Neural cell (in vitro differentiated cells): ENCODE measurements at regions not wholly inside any gene's neighbourhood (a gene's known extent, or its start where the extent isn't known, plus 50 kb on each side); places are given as distances from the start of the nearest gene placed in this dataset.

Source experiments
- EP300 ChIP-seq: fragments of 450-650 bp; conservative IDR thresholded peaks from 2 replicates; pipeline ENCODE4 v1.6.1; 2014; ENCODE audit warnings: antibody characterized with exemption, mild to moderate bottlenecking, moderate library complexity; ENCODE audit not compliant: poor library complexity, severe bottlenecking
- EZH2 ChIP-seq: fragments of 200-600, 300-800 bp; shearing (Covaris generic), sonication (generic); IDR thresholded peaks from 2 replicates; pipeline ENCODE4 v1.6.1; 2014; ENCODE audit warnings: antibody characterized with exemption, low read length, borderline replicate concordance, mild to moderate bottlenecking; ENCODE audit not compliant: insufficient read depth, poor library complexity, severe bottlenecking
- RAD21 ChIP-seq: fragments of 450-650 bp; conservative IDR thresholded peaks from 2 replicates; pipeline ENCODE4 v1.6.1; 2014; ENCODE audit warnings: antibody characterized with exemption, mild to moderate bottlenecking, moderate library complexity
- SMC3 ChIP-seq: fragments of 450-650 bp; conservative IDR thresholded peaks from 2 replicates; pipeline ENCODE4 v1.6.1; 2014; ENCODE audit warnings: antibody characterized with exemption, mild to moderate bottlenecking, moderate library complexity; ENCODE audit not compliant: poor library complexity
- TF ChIP-seq, protein P1 (sequence below): fragments of 450-650 bp; IDR thresholded peaks from 2 replicates; pipeline ENCODE4 v1.5.1; 2014; ENCODE audit warnings: antibody characterized with exemption, mild to moderate bottlenecking, moderate library complexity; ENCODE audit not compliant: poor library complexity, severe bottlenecking

DNA sequence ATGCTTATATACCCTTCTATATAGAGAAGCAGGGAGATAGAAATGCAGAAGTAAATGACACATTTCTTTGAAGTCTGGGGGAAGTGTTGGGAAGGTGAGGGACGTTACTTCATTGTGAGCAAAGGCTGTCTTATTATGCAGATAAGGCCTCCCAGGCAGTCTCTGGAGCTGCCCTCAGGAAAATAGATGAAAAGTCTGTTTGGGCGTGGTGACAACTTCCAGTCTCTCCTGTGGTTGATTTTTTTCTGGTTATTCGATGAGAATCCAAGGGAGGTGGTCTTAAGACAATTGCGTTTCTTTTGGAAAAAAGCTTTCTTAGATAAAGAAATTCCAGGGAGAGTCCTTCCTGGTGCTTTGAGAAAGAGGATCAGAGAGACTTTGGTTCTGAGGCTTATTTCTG is 84.0 kb downstream of the NEUROD6 start:
- TF ChIP-seq EZH2 (no peak), SMC3 (no peak), EP300 (no peak), RAD21 (no peak)
- TF ChIP-seq, protein P1, sequence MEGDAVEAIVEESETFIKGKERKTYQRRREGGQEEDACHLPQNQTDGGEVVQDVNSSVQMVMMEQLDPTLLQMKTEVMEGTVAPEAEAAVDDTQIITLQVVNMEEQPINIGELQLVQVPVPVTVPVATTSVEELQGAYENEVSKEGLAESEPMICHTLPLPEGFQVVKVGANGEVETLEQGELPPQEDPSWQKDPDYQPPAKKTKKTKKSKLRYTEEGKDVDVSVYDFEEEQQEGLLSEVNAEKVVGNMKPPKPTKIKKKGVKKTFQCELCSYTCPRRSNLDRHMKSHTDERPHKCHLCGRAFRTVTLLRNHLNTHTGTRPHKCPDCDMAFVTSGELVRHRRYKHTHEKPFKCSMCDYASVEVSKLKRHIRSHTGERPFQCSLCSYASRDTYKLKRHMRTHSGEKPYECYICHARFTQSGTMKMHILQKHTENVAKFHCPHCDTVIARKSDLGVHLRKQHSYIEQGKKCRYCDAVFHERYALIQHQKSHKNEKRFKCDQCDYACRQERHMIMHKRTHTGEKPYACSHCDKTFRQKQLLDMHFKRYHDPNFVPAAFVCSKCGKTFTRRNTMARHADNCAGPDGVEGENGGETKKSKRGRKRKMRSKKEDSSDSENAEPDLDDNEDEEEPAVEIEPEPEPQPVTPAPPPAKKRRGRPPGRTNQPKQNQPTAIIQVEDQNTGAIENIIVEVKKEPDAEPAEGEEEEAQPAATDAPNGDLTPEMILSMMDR: no peak
